GM06990 (cell line): ENCODE measurements at regions not wholly inside any gene's neighbourhood (a gene's known extent, or its start where the extent isn't known, plus 50 kb on each side); places are given as distances from the start of the nearest gene placed in this dataset.

Experiments
- DNase-seq: peaks from one replicate; pipeline ENCODE4 v3.0.0-alpha.2; 2011; ENCODE audit not compliant: insufficient read length; ENCODE audit errors: extremely low read depth
- H3K27me3 ChIP-seq: replicated peaks from 2 replicates; pipeline ENCODE4 v1.6.0; 2011; ENCODE audit warnings: low read length; ENCODE audit not compliant: control insufficient read depth, insufficient read depth
- H3K36me3 ChIP-seq: 2 replicates; pipeline ENCODE4 v1.5.1; 2011; ENCODE audit warnings: low read length; ENCODE audit not compliant: control insufficient read depth, insufficient read depth
- H3K4me3 ChIP-seq: replicated peaks from 2 replicates; pipeline ENCODE4 v1.5.1; 2011; ENCODE audit warnings: low read depth, mild to moderate bottlenecking, control low read depth, low read length
- TF ChIP-seq, protein P1 (sequence below): IDR thresholded peaks from 2 replicates; pipeline ENCODE4 v1.5.1; 2011; ENCODE audit warnings: low read length, control low read depth, mild to moderate bottlenecking, inconsistent platforms; ENCODE audit not compliant: insufficient read depth, poor library complexity, severe bottlenecking

DNA sequence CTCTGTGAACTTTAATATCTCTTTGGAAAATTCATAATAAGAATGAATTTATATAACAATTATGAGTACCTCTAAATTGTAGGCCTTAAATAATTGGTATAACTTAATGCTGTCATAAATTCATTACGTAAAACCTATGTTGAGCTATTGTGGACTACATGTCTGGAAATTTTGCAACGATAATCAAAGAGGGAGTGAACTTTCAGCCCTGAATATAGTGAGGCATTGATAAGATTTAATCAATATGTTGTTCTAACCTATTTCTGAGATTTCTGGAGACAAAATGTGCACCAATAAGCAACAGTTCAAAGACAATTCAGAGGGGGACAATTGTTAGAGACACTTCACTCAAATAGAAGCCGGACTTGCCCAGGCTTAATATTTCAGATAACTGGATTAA is 499.4 kb downstream of the ELAVL2 start:
- no peak overlapping the region for H3K4me3 ChIP-seq
- TF ChIP-seq, protein P1, sequence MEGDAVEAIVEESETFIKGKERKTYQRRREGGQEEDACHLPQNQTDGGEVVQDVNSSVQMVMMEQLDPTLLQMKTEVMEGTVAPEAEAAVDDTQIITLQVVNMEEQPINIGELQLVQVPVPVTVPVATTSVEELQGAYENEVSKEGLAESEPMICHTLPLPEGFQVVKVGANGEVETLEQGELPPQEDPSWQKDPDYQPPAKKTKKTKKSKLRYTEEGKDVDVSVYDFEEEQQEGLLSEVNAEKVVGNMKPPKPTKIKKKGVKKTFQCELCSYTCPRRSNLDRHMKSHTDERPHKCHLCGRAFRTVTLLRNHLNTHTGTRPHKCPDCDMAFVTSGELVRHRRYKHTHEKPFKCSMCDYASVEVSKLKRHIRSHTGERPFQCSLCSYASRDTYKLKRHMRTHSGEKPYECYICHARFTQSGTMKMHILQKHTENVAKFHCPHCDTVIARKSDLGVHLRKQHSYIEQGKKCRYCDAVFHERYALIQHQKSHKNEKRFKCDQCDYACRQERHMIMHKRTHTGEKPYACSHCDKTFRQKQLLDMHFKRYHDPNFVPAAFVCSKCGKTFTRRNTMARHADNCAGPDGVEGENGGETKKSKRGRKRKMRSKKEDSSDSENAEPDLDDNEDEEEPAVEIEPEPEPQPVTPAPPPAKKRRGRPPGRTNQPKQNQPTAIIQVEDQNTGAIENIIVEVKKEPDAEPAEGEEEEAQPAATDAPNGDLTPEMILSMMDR = no peak
- DNase-seq = no peak
- H3K36me3 ChIP-seq = no peaks in the 10 kb centered on the region
- H3K27me3 ChIP-seq = no peaks in the 10 kb centered on the region

GRCh38 chr9:23341346-23341745 is 484.7 kb downstream of the ELAVL2 start:
- Histone ChIP-seq H3K4me3 (no peak overlapping the region), H3K27me3 (no peaks in the 10 kb centered on the region), H3K36me3 (no peaks in the 10 kb centered on the region)
- DNase-seq = no peak
- TF ChIP-seq, protein P1 = no peak

- no peak for DNase-seq
- no peaks in the 10 kb centered on the region for H3K27me3 ChIP-seq
- H3K36me3 ChIP-seq = no peaks in the 10 kb centered on the region
- no peak overlapping the region for H3K4me3 ChIP-seq
- TF ChIP-seq, protein P1 = no peak
Observed at GRCh38 chr9:23342291-23342690, 483.7 kb downstream of the ELAVL2 start.

- H3K36me3 ChIP-seq = no peaks in the 10 kb centered on the region
- H3K4me3 ChIP-seq = no peak overlapping the region
- no peak for DNase-seq
- no peaks in the 10 kb centered on the region for H3K27me3 ChIP-seq
- TF ChIP-seq, protein P1 = no peak
Observed at GRCh38 chr9:23343226-23343625, 482.8 kb downstream of the ELAVL2 start.

GRCh38 chr9:23361096-23361495 is 464.9 kb downstream of the ELAVL2 start:
- Histone ChIP-seq H3K4me3 (no peak overlapping the region), H3K27me3 (no peaks in the 10 kb centered on the region), H3K36me3 (no peaks in the 10 kb centered on the region)
- DNase-seq = no peak
- TF ChIP-seq, protein P1 = no peak

GRCh38 chr9:23372703-23373102 is 453.3 kb downstream of the ELAVL2 start:
- H3K36me3 ChIP-seq = no peaks in the 10 kb centered on the region
- no peak overlapping the region for H3K4me3 ChIP-seq
- no peak for DNase-seq
- TF ChIP-seq, protein P1 = no peak
- no peaks in the 10 kb centered on the region for H3K27me3 ChIP-seq
